BJ (cell line): ENCODE measurements at regions not wholly inside any gene's neighbourhood (a gene's known extent, or its start where the extent isn't known, plus 50 kb on each side); places are given as distances from the start of the nearest gene placed in this dataset.

Source experiments
- CTCF ChIA-PET: fragments of 350-600 bp; formaldehyde crosslinking; extraction: SDS; loops from one replicate; lab custom pipeline; 2021; ENCODE audit warnings: antibody characterized with exemption, inconsistent platforms; lab: Yijun Ruan, JAX
- POLR2A ChIA-PET: fragments of 300-600 bp; sonication (Branson Sonifier 250); formaldehyde crosslinking; extraction: SDS; loops from one replicate; lab custom pipeline; 2021; ENCODE audit warnings: antibody characterized with exemption; lab: Charles Lee
- DNase-seq: peaks from one replicate; pipeline ENCODE4 v3.0.0-alpha.2; 2011; ENCODE audit warnings: low read depth
- H3K27me3 ChIP-seq: 2 replicates; pipeline ENCODE4 v1.6.0; 2011; ENCODE audit warnings: low read length; ENCODE audit not compliant: control insufficient read depth, insufficient read depth
- H3K36me3 ChIP-seq: 2 replicates; pipeline ENCODE4 v1.5.1; 2011; ENCODE audit warnings: low read length; ENCODE audit not compliant: control insufficient read depth, insufficient read depth
- H3K4me3 ChIP-seq: 2 replicates; pipeline ENCODE4 v1.5.1; 2011; ENCODE audit warnings: low read depth, mild to moderate bottlenecking, control low read depth, low read length
- CTCF ChIP-seq: IDR thresholded peaks from 2 replicates; pipeline ENCODE4 v1.5.1; 2011; ENCODE audit warnings: low read depth, mild to moderate bottlenecking, control low read depth, inconsistent platforms, low read length, moderate library complexity; ENCODE audit not compliant: insufficient read depth

- TF ChIP-seq CTCF, result no peak
- H3K4me3 ChIP-seq, result no peak overlapping the region
- DNase-seq, result no peak
- no peaks in the 10 kb centered on the region for H3K36me3 ChIP-seq
- H3K27me3 ChIP-seq, result peaks cover 1% of the 10 kb centered on the region; the same call in 1 of the 2 replicates
- ChIA-PET CTCF (no interaction called here), POLR2A (no interaction called here)
Measured at GRCh38 chr15:70240820-70241430, 143.2 kb upstream of the TLE3 start.

DNA sequence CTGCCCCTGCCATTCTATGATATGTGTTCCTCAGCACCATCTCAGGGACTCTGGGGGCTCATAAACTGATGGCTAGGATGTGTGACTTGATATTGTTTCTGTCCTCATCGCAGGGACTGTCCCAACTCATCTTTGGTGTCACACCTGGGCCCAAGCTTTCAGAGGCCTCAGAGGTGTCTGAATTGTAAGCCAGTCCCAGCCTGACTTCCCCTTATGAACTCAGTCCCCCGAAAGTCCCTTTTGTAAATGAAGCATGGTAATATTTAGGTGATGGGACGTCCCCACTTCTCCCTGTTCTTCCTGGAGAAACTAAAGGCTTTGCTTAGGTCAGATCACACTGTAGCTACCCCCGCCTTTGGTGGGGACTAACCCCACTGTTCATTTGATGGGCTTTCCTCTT, 142.4 kb upstream of the TLE3 start:
- CTCF ChIA-PET, result no interaction called here
- H3K4me3 ChIP-seq, result no peak overlapping the region
- TF ChIP-seq CTCF, result no peak

DNA sequence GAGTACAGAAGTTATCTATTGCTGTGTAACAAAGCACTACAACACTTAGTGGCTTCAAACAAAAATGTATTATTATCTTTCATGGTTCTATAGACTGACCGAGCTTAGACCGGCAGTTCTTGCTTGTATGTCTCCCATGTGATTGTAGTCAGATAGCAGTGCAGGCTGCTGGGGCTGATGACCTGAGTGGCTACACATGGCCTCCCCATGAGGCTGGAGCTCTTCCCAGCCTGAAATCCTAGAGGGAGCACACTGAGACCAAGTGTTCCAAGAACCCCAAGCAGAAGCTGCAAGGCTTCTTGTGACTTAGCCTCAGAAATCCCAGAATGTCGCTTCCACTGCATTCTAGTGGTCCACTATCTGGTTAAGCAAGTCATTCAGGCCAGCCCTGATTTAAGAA, 141.2 kb upstream of the TLE3 start:
- ChIA-PET CTCF (interaction anchor here (0.7 kb wide), 1 partner anchor 11 kb away, joined by 3 read pairs; no protein-coding TSS in a partner anchor), POLR2A (interaction anchor here (0.6 kb wide), 1 partner anchor 141 kb away, joined by 3 read pairs; the partner anchor contains the start of gene TLE3)
- TF ChIP-seq CTCF, result no peak
- DNase-seq, result no peak
- Histone ChIP-seq H3K4me3 (no peak overlapping the region), H3K27me3 (peaks cover 1% of the 10 kb centered on the region; the same call in 1 of the 2 replicates), H3K36me3 (no peaks in the 10 kb centered on the region)

More for the DNA sequence above, 142.4 kb upstream of the TLE3 start:
- POLR2A ChIA-PET, result no interaction called here
- H3K27me3 ChIP-seq, result peaks cover 1% of the 10 kb centered on the region; the same call in 1 of the 2 replicates
- H3K36me3 ChIP-seq, result no peaks in the 10 kb centered on the region
- no peak for DNase-seq

- Histone ChIP-seq H3K4me3 (no peak overlapping the region), H3K36me3 (no peaks in the 10 kb centered on the region), H3K27me3 (peaks cover 1% of the 10 kb centered on the region; the same call in 1 of the 2 replicates)
- ChIA-PET CTCF (no interaction called here), POLR2A (no interaction called here)
- TF ChIP-seq CTCF, result no peak
- no peak for DNase-seq
Measured at GRCh38 chr15:70237626-70238025, 139.9 kb upstream of the TLE3 start.

GRCh38 chr15:70236341-70237086, 138.8 kb upstream of the TLE3 start:
- POLR2A ChIA-PET, result no interaction called here
- Histone ChIP-seq H3K4me3 (no peak overlapping the region), H3K36me3 (no peaks in the 10 kb centered on the region)

More at GRCh38 chr15:70236341-70237086, 138.8 kb upstream of the TLE3 start:
- TF ChIP-seq CTCF, result no peak
- no peak for DNase-seq
- CTCF ChIA-PET, result interaction anchor here (0.5 kb wide), 1 partner anchor 245 kb away, joined by 3 read pairs; no protein-coding TSS in a partner anchor
- H3K27me3 ChIP-seq, result peaks cover 1% of the 10 kb centered on the region; the same call in 1 of the 2 replicates
